GM12872 (cell line): ENCODE measurements at regions not wholly inside any gene's neighbourhood (a gene's known extent, or its start where the extent isn't known, plus 50 kb on each side); places are given as distances from the start of the nearest gene placed in this dataset.

Source experiments
- CTCF ChIP-seq: IDR thresholded peaks from 3 replicates; pipeline ENCODE4 v1.5.1; 2011; ENCODE audit warnings: low read depth, mild to moderate bottlenecking, low read length, moderate library complexity; ENCODE audit not compliant: insufficient read depth

- no peak for TF ChIP-seq CTCF
Measured at GRCh38 chr2:235211056-235211455, 259.2 kb downstream of the SH3BP4 start.

GRCh38 chr2:235212501-235213158 is 260.8 kb downstream of the SH3BP4 start:
- TF ChIP-seq CTCF, result no peak

GRCh38 chr2:235215248-235215647 is 263.4 kb downstream of the SH3BP4 start:
- no peak for TF ChIP-seq CTCF

- no peak for TF ChIP-seq CTCF
Measured at GRCh38 chr2:235216901-235217300, 265.1 kb downstream of the SH3BP4 start.

GRCh38 chr2:235217846-235218245 is 266.0 kb downstream of the SH3BP4 start:
- TF ChIP-seq CTCF, result no peak

- TF ChIP-seq CTCF, result no peak
Measured at GRCh38 chr2:235218486-235218907, 266.7 kb downstream of the SH3BP4 start.

GRCh38 chr2:235219048-235219447 is 267.2 kb downstream of the SH3BP4 start:
- no peak for TF ChIP-seq CTCF

GRCh38 chr2:235220331-235220730 is 268.5 kb downstream of the SH3BP4 start:
- no peak for TF ChIP-seq CTCF
